Pancreas (tissue), 10 donors: ENCODE measurements at regions not wholly inside any gene's neighbourhood (a gene's known extent, or its start where the extent isn't known, plus 50 kb on each side); places are given as distances from the start of the nearest gene placed in this dataset.
"Not testable (repeated sequence)": the region's sequence is repeated elsewhere in the genome, so short reads cannot be mapped to it uniquely, and the experiment has no call there.

Experiments
- ATAC-seq, 4 donors: fragments of 200-7000 bp; cut with Tn5 transposase; one replicate each; pipeline versions ENCODE4 v1.8.0 to v1.9.1; 2020; ENCODE audit warnings: mild to moderate bottlenecking in 4 of 4, moderate library complexity in 4 of 4
- DNase-seq, 6 donors: peaks; one replicate each; pipeline ENCODE4 v3.0.0-alpha.2; 2020
- FAIRE-seq: peaks from 2 replicates; lab custom pipeline; 2012; peaks lifted over from hg19 to GRCh38; lab: Jason Lieb, UNC
- H3K27ac ChIP-seq, 4 donors: fragments of 200-600 bp; sonication (generic); 1 replicate in 3 of 4; 2 replicates in 1 of 4; pipeline versions ENCODE4 v1.5.0 to v1.8.0; 2020
- H3K27me3 ChIP-seq, 4 donors: fragments of 200-600 bp; one replicate each; pipeline ENCODE4 v1.8.0; 2021
- H3K36me3 ChIP-seq, 3 donors: fragments of 200-600 bp; sonication (generic) in 1 of 3; one replicate each; pipeline versions ENCODE4 v1.5.0 to v1.8.0; 2020 to 2021
- H3K4me1 ChIP-seq, 3 donors: fragments of 200-600 bp; one replicate each; pipeline ENCODE4 v1.8.0; 2021
- H3K4me3 ChIP-seq, 4 donors: fragments of 200-600 bp; sonication (generic) in 2 of 4; one replicate each; pipeline versions ENCODE4 v1.5.0 to v1.8.0; 2020 to 2021
- H3K9me3 ChIP-seq, 4 donors: fragments of 200-600 bp; one replicate each; pipeline ENCODE4 v1.8.0; 2021
- WGBS, 2 donors: extraction: QIAGEN DNeasy Blood & Tissue Kit; methylation state at CpG; one replicate each; pipeline ENCODE4 v1.1.7; 2013; 5-methylcytosine and 5-hydroxymethylcytosine counted together
- intact Hi-C, 3 donors: fragments of 100-400 bp; cut with DNase I; formaldehyde crosslinking; loops; one replicate each; pipeline versions ENCODE4 v1.11.1 to v1.14.2; 2022
- TF ChIP-seq, protein P1 (sequence below), 4 donors: fragments of 200-600 bp; sonication (generic) in 3 of 4; IDR thresholded peaks; one replicate each; pipeline versions ENCODE4 v1.5.0 to v1.8.0; 2021; ENCODE audit warnings: antibody characterized with exemption in 4 of 4
- donor health status: healthy with polysubstance abuse.
- donor health status: DM: no; HTN: no; CAD: no; lungs with moderate emphysema.
- donor health status: DM: no; HTN: no; CAD: no.
- donor health status: control.
- donor health status: control.
- donor health status: Bipolar disorder and iron deficiency.
- donor health status: DM: yes; HTN: yes; CAD: no.
- donor health status: DM: no; HTN: no; CAD: no.
- donor health status: DM: no; HTN: no; CAD: no.
- donor health status: DM: yes; HTN: yes; CAD: no.

- no peak overlapping the region for H3K27ac ChIP-seq
- no peaks in the 10 kb centered on the region for H3K9me3 ChIP-seq
- peaks cover 0 to 8% (median 0%) of the 10 kb centered on the region in 3 donors for H3K4me1 ChIP-seq
- WGBS, 2 donors: 49 to 59% methylated on average over 3 of the region's 3 CpGs
- ATAC-seq (no peak), DNase-seq (no peak), FAIRE-seq (no peak)
- H3K27me3 ChIP-seq: no peaks in the 10 kb centered on the region
- TF ChIP-seq, protein P1, sequence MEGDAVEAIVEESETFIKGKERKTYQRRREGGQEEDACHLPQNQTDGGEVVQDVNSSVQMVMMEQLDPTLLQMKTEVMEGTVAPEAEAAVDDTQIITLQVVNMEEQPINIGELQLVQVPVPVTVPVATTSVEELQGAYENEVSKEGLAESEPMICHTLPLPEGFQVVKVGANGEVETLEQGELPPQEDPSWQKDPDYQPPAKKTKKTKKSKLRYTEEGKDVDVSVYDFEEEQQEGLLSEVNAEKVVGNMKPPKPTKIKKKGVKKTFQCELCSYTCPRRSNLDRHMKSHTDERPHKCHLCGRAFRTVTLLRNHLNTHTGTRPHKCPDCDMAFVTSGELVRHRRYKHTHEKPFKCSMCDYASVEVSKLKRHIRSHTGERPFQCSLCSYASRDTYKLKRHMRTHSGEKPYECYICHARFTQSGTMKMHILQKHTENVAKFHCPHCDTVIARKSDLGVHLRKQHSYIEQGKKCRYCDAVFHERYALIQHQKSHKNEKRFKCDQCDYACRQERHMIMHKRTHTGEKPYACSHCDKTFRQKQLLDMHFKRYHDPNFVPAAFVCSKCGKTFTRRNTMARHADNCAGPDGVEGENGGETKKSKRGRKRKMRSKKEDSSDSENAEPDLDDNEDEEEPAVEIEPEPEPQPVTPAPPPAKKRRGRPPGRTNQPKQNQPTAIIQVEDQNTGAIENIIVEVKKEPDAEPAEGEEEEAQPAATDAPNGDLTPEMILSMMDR (IDR thresholded peaks at IDR 0.05): no peak
- H3K4me3 ChIP-seq: no peak overlapping the region
- intact Hi-C loops: no loop called here
- H3K36me3 ChIP-seq: no peaks in the 10 kb centered on the region
These were observed 237.2 kb downstream of the TOMM20 start for GRCh38 chr1:234891427-234891826.

- no peak for FAIRE-seq
- no peaks in the 10 kb centered on the region for H3K27me3 ChIP-seq
- no peak for DNase-seq
- whole genome bisulfite sequencing, 2 donors: 71 to 72% methylated on average over 7 of the region's 7 CpGs
- H3K27ac ChIP-seq: no peak overlapping the region
- H3K36me3 ChIP-seq: no peaks in the 10 kb centered on the region
- no peak overlapping the region for H3K4me3 ChIP-seq
- intact Hi-C loops: no loop called here
- no peak for ATAC-seq
- no peaks in the 10 kb centered on the region for H3K9me3 ChIP-seq
- TF ChIP-seq, protein P1 (IDR thresholded peaks at IDR 0.05): no peak
- H3K4me1 ChIP-seq: peaks cover 0 to 6% (median 0%) of the 10 kb centered on the region in 3 donors
These were observed 239.0 kb downstream of the TOMM20 start for GRCh38 chr1:234889643-234890042.

DNA sequence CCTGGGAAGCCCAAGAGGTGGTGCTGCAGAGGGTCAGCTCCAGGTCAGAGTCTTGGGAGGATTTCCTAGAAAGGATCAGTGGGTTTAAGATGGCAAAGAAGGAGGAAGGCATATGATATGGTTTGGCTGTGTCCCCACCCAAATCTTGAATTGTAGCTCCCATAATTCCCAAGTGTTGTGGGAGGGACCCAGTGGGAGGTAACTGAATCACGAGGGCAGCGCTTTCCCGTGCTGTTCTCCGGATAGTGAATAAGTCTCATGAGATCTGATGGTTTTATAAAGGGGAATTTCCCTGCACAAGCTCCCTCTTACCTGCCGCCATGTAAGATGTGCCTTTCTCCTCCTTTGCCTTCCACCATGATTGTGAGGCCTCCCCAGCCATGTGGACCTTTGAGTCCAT lies 240.4 kb downstream of the TOMM20 start:
- H3K4me3 ChIP-seq, H3K36me3 ChIP-seq, DNase-seq, H3K4me1 ChIP-seq, ATAC-seq, FAIRE-seq, H3K9me3 ChIP-seq, intact Hi-C loops, H3K27me3 ChIP-seq, H3K27ac ChIP-seq: not testable (repeated sequence)
- 89% methylated on average over 5 of the region's 5 CpGs for WGBS, 2 donors

- FAIRE-seq (no peak), ATAC-seq (peak in 2 of 4 donors; percentile 13 to 41), DNase-seq (no peak)
- Histone ChIP-seq H3K36me3 (no peaks in the 10 kb centered on the region), H3K4me1 (peaks cover 0 to 4% (median 0%) of the 10 kb centered on the region in 3 donors), H3K27ac (no peak overlapping the region), H3K4me3 (no peak overlapping the region), H3K27me3 (no peaks in the 10 kb centered on the region), H3K9me3 (no peaks in the 10 kb centered on the region)
- intact Hi-C loops: no loop called here
- TF ChIP-seq, protein P1 (IDR thresholded peaks at IDR 0.05): no peak
- 87 to 91% methylated on average over 13 of the region's 13 CpGs for WGBS, 2 donors
These were observed 241.4 kb downstream of the TOMM20 start for GRCh38 chr1:234887016-234887900.

DNA sequence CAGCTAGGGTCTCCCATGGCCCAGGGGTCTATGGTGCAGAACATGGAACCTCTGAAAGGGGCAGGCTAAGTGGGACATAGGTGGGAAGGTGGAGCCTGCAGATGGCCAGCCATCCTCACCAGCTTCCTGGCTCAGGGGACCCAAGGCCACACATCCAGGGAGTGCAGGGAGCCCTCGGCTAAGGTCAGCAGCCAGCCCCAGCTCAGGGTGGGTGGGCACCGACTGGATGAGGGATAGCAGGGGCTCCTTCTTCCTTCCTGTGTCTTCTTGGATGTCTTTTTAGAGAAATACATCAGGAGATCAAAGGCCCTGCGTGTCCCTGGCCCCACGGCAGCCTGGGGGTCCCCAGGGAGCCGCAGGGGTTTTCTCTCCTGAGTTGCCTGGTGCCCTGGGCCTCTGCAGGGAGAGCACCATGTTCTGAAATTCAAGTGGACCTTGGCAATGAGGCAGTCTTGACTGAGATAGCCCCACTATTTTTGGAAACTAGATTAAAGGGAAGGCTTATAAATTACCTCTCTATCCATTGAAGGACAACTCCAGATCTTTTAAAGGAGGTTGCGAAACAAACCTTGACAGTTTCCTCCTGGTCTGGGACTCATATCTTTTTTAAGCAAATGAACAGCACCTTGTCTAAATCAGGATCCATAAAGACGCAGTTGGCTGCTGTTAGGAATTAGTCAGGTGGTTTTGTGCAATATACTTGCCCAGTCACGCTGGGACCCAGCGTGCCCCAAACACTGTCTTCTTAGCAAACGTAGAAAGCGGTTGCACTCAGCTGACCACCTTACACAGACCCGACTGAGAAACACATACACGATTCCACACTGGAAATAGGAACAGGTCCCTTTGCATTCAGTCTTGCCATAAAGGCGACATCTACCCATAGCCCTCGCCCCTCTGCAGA lies 242.3 kb downstream of the TOMM20 start:
- H3K4me1 ChIP-seq: peaks cover 0 to 4% (median 0%) of the 10 kb centered on the region in 3 donors
- H3K27me3 ChIP-seq: no peaks in the 10 kb centered on the region
- H3K36me3 ChIP-seq: no peaks in the 10 kb centered on the region
- FAIRE-seq (no peak), DNase-seq (peak in 1 of 6 donors; percentile 24), ATAC-seq (peak in 3 of 4 donors; percentile 22 to 56 (median 52))
- no peaks in the 10 kb centered on the region for H3K9me3 ChIP-seq
- H3K27ac ChIP-seq: no peak overlapping the region
- WGBS, 2 donors: 59 to 64% methylated on average over 14 to 15 of the region's 15 CpGs
- intact Hi-C loops: no loop called here
- H3K4me3 ChIP-seq: no peak overlapping the region
- TF ChIP-seq, protein P1 (IDR thresholded peaks at IDR 0.05): no peak
